A673 (cell line): ENCODE measurements at regions not wholly inside any gene's neighbourhood (a gene's known extent, or its start where the extent isn't known, plus 50 kb on each side); places are given as distances from the start of the nearest gene placed in this dataset.

Experiments used
- BruUV-seq: library from RNA; stranded (reverse); fragments of 400-500 nt; replicated peaks from 2 replicates; lab custom pipeline; 2021; lab: Mats Ljungman, UMichigan
- CTCF ChIA-PET: fragments of 300-600 bp; sonication (Branson Sonifier 250); formaldehyde crosslinking; loops from one replicate; lab custom pipeline; 2022; ENCODE audit warnings: antibody characterized with exemption; lab: Charles Lee
- POLR2A ChIA-PET: fragments of 300-600 bp; sonication (Branson Sonifier 250); formaldehyde crosslinking; loops from one replicate; lab custom pipeline; 2022; ENCODE audit warnings: antibody characterized with exemption; ENCODE audit not compliant: low non-redundant PET; lab: Charles Lee
- DNase-seq: peaks from one replicate; pipeline ENCODE4 v3.0.0-alpha.2; 2015; ENCODE audit warnings: low spot score
- H3K27ac ChIP-seq: fragments of 200-600 bp; sonication (generic); 2 replicates; pipeline ENCODE4 v1.5.1; 2016; ENCODE audit warnings: mixed run types, low read depth, mild to moderate bottlenecking, mixed read lengths, antibody characterized with exemption, low read length; ENCODE audit not compliant: poor library complexity, severe bottlenecking
- H3K27me3 ChIP-seq: fragments of 200-600 bp; sonication (generic); replicated peaks from 2 replicates; pipeline ENCODE4 v1.6.1; 2017; ENCODE audit warnings: mixed run types, low read depth, mild to moderate bottlenecking, mixed read lengths, antibody characterized with exemption, low read length; ENCODE audit not compliant: insufficient read depth, poor library complexity
- H3K36me3 ChIP-seq: fragments of 200-600 bp; sonication (generic); 2 replicates; pipeline ENCODE4 v1.6.1; 2016; ENCODE audit warnings: mixed run types, mild to moderate bottlenecking, mixed read lengths, antibody characterized with exemption, low read length; ENCODE audit not compliant: insufficient read depth, poor library complexity, severe bottlenecking
- H3K4me1 ChIP-seq: fragments of 200-600 bp; sonication (generic); 2 replicates; pipeline ENCODE4 v1.6.1; 2017; ENCODE audit warnings: mixed run types, mild to moderate bottlenecking, mixed read lengths, antibody characterized with exemption, low read length; ENCODE audit not compliant: insufficient read depth, poor library complexity, severe bottlenecking
- H3K4me3 ChIP-seq: fragments of 200-600 bp; sonication (generic); 2 replicates; pipeline ENCODE4 v1.5.1; 2016; ENCODE audit warnings: low read depth, mixed run types, mild to moderate bottlenecking, mixed read lengths, low read length; ENCODE audit not compliant: poor library complexity, severe bottlenecking
- H3K9me3 ChIP-seq: fragments of 200-600 bp; sonication (generic); 2 replicates; pipeline ENCODE4 v1.6.1; 2016; ENCODE audit warnings: mixed run types, low read depth, mild to moderate bottlenecking, mixed read lengths, antibody characterized with exemption, low read length; ENCODE audit not compliant: poor library complexity, severe bottlenecking
- CTCF ChIP-seq: fragments of 300-800, 200-600 bp; sonication (generic); conservative IDR thresholded peaks from 2 replicates; pipeline ENCODE4 v1.5.1; 2017; ENCODE audit warnings: low read depth, mild to moderate bottlenecking, antibody characterized with exemption, low read length, moderate library complexity, mixed read lengths
- EZH2 ChIP-seq: fragments of 200-600 bp; sonication (generic); IDR thresholded peaks from 2 replicates; pipeline ENCODE4 v1.6.1; 2017; ENCODE audit warnings: borderline replicate concordance, low read depth, mild to moderate bottlenecking, mixed read lengths, antibody characterized with exemption, low read length; ENCODE audit not compliant: poor library complexity, severe bottlenecking
- intact Hi-C: fragments of 100-400 bp; cut with micrococcal nuclease; formaldehyde crosslinking; loops from one replicate; pipeline ENCODE4 v1.10.0; 2022; ENCODE audit not compliant: unreplicated experiment

GRCh38 chr5:114097570-114097969 lies 264.3 kb upstream of the KCNN2 start:
- BruUV-seq, result no TSS peak
- Histone ChIP-seq H3K4me3 (no peak overlapping the region), H3K4me1 (no peaks in the 10 kb centered on the region), H3K27ac (no peak overlapping the region), H3K27me3 (no peaks in the 10 kb centered on the region), H3K36me3 (no peaks in the 10 kb centered on the region), H3K9me3 (peaks cover under 1% of the 10 kb centered on the region)
- ChIA-PET CTCF (interaction anchor here (0.6 kb wide), 1 partner anchor 209 kb away, joined by 4 read pairs; no protein-coding TSS in a partner anchor), POLR2A (no interaction called here)
- intact Hi-C loops, result loop anchor here (10.0 kb wide), 1 partner anchor 403 kb away; no protein-coding TSS in a partner anchor
- DNase-seq, result no peak
- TF ChIP-seq CTCF (no peak), EZH2 (no peak)

- no peak overlapping the region for H3K4me3 ChIP-seq
- BruUV-seq, result no TSS peak
- H3K4me1 ChIP-seq, result no peaks in the 10 kb centered on the region
- TF ChIP-seq EZH2 (no peak), CTCF (no peak)
- DNase-seq, result no peak
- CTCF ChIA-PET, result no interaction called here
- intact Hi-C loops, result loop anchor here (10.0 kb wide), 1 partner anchor 404 kb away; no protein-coding TSS in a partner anchor
- POLR2A ChIA-PET, result no interaction called here
- H3K27ac ChIP-seq, result no peak overlapping the region
- no peaks in the 10 kb centered on the region for H3K36me3 ChIP-seq
- no peaks in the 10 kb centered on the region for H3K9me3 ChIP-seq
- H3K27me3 ChIP-seq, result no peaks in the 10 kb centered on the region
Observed at GRCh38 chr5:114099161-114099560, 262.7 kb upstream of the KCNN2 start.

GRCh38 chr5:114101153-114101552 lies 260.7 kb upstream of the KCNN2 start:
- Histone ChIP-seq H3K4me3 (no peak overlapping the region), H3K27me3 (no peaks in the 10 kb centered on the region), H3K4me1 (no peaks in the 10 kb centered on the region), H3K27ac (no peak overlapping the region), H3K36me3 (no peaks in the 10 kb centered on the region), H3K9me3 (no peaks in the 10 kb centered on the region)
- intact Hi-C loops, result loop anchor here (2.0 kb wide), 1 partner anchor 350 kb away; no protein-coding TSS in a partner anchor
- peak; percentile 33 for DNase-seq
- TF ChIP-seq CTCF (peak; percentile 57), EZH2 (no peak)
- CTCF ChIA-PET, result no interaction called here
- POLR2A ChIA-PET, result no interaction called here
- no TSS peak for BruUV-seq
